ENCODE measurements at regions not wholly inside any gene's neighbourhood (a gene's known extent, or its start where the extent isn't known, plus 50 kb on each side); places are given as distances from the start of the nearest gene placed in this dataset.

- Mint-ChIP-seq H3K36me3 (ENCODE audit: low read depth) (no peaks in the 10 kb centered on the region), H3K9me3 (peaks cover 3% of the 10 kb centered on the region)
- DNase-seq, result no peak
Measured at GRCh38 chr14:66109426-66109825, 376.7 kb upstream of the CCDC196 start.

GRCh38 chr14:66111891-66112290 is 374.3 kb upstream of the CCDC196 start:
- Mint-ChIP-seq H3K27me3 (ENCODE audit: low read depth, poor library complexity) (peaks cover 7% of the 10 kb centered on the region), H3K9me3 (peaks cover 3% of the 10 kb centered on the region), H3K36me3 (ENCODE audit: low read depth) (no peaks in the 10 kb centered on the region), H3K4me1 (peaks cover 15% of the 10 kb centered on the region), H3K4me3 (no peak overlapping the region), H3K27ac (no peak overlapping the region)
- TF ChIP-seq, protein P1, sequence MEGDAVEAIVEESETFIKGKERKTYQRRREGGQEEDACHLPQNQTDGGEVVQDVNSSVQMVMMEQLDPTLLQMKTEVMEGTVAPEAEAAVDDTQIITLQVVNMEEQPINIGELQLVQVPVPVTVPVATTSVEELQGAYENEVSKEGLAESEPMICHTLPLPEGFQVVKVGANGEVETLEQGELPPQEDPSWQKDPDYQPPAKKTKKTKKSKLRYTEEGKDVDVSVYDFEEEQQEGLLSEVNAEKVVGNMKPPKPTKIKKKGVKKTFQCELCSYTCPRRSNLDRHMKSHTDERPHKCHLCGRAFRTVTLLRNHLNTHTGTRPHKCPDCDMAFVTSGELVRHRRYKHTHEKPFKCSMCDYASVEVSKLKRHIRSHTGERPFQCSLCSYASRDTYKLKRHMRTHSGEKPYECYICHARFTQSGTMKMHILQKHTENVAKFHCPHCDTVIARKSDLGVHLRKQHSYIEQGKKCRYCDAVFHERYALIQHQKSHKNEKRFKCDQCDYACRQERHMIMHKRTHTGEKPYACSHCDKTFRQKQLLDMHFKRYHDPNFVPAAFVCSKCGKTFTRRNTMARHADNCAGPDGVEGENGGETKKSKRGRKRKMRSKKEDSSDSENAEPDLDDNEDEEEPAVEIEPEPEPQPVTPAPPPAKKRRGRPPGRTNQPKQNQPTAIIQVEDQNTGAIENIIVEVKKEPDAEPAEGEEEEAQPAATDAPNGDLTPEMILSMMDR (IDR thresholded peaks at IDR 0.05), result no peak
- no peak for DNase-seq

More at GRCh38 chr14:66109426-66109825, 376.7 kb upstream of the CCDC196 start:
- Mint-ChIP-seq H3K27me3 (ENCODE audit: low read depth, poor library complexity) (peaks cover 4% of the 10 kb centered on the region), H3K4me1 (peaks cover 6% of the 10 kb centered on the region), H3K27ac (no peak overlapping the region), H3K4me3 (no peak overlapping the region)
- TF ChIP-seq, protein P1 (IDR thresholded peaks at IDR 0.05), result no peak

DNA sequence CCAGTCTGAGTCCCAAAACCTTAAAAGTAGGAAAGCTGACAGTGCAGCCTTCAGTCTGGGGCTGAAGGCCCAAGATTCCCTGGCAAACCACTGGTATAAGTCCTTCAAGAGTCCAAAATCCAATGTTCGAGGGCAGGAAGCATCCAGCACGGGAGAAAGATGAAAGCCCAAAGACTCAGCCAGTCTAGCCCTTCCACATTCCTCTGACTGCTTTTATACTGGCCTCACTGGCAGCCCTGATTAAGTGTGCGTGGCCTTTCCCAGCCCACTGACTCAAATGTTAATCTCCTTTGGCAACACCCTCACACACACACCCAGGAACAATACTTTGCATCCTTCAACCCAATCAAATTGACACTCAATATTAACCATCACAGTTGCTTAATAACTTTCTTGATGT is 372.1 kb upstream of the CCDC196 start:
- no peak overlapping the region for H3K4me3 Mint-ChIP-seq
- TF ChIP-seq, protein P1 (IDR thresholded peaks at IDR 0.05), result no peak
- no peak overlapping the region for H3K27ac Mint-ChIP-seq
- peaks cover 15% of the 10 kb centered on the region for H3K4me1 Mint-ChIP-seq
- no peaks in the 10 kb centered on the region for H3K36me3 Mint-ChIP-seq (ENCODE audit: low read depth)
- H3K9me3 Mint-ChIP-seq, result peaks cover 3% of the 10 kb centered on the region
- peaks cover 2% of the 10 kb centered on the region for H3K27me3 Mint-ChIP-seq (ENCODE audit: low read depth, poor library complexity)
- no peak for DNase-seq

DNA sequence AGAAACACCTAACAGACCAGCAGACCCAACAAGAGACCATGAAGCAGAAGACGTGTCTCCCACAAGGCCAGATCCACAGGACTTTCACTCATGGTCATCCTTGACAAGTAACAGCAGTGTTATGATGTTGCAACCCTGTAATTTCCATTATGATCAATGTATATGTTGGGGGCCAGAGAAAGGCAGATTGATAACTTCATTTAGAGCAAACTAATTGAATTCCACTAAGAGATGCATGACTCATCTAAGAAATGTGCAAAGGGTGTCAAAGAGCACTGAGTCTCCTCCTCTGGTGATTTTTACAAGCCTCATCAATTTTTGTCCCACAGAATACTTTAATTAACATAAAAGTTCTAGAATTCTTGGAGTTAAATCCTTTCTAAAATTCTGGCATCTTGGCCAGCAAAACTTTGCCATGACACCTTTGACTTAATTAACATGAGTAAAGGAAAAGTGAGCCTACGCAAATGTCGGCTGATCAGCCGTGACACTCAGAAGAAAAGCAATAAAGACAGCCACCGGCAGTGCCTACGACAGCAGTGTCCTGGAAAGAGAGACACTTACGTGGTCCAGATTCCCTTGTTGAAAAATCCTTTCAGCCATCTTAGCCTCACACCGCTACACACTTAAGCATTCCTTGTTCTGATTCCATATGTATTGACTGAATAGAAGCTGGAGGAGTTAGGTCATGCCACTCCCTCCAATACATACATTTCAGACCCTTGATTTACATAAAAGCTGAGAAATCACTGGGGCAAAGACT is 370.2 kb upstream of the CCDC196 start:
- H3K27me3 Mint-ChIP-seq (ENCODE audit: low read depth, poor library complexity), result peaks cover 2% of the 10 kb centered on the region
- no peak overlapping the region for H3K27ac Mint-ChIP-seq
- H3K4me1 Mint-ChIP-seq, result peaks cover 15% of the 10 kb centered on the region
- H3K9me3 Mint-ChIP-seq, result peaks cover 3% of the 10 kb centered on the region
- DNase-seq, result no peak
- TF ChIP-seq, protein P1 (IDR thresholded peaks at IDR 0.05), result no peak
- no peak overlapping the region for H3K4me3 Mint-ChIP-seq
- H3K36me3 Mint-ChIP-seq (ENCODE audit: low read depth), result no peaks in the 10 kb centered on the region

GRCh38 chr14:66116732-66117131 is 369.4 kb upstream of the CCDC196 start:
- peaks cover under 1% of the 10 kb centered on the region for H3K9me3 Mint-ChIP-seq
- peaks cover 15% of the 10 kb centered on the region for H3K4me1 Mint-ChIP-seq
- DNase-seq, result no peak
- H3K4me3 Mint-ChIP-seq, result no peak overlapping the region
- H3K27ac Mint-ChIP-seq, result no peak overlapping the region
- peaks cover 2% of the 10 kb centered on the region for H3K27me3 Mint-ChIP-seq (ENCODE audit: low read depth, poor library complexity)
- H3K36me3 Mint-ChIP-seq (ENCODE audit: low read depth), result no peaks in the 10 kb centered on the region
- TF ChIP-seq, protein P1 (IDR thresholded peaks at IDR 0.05), result no peak

DNA sequence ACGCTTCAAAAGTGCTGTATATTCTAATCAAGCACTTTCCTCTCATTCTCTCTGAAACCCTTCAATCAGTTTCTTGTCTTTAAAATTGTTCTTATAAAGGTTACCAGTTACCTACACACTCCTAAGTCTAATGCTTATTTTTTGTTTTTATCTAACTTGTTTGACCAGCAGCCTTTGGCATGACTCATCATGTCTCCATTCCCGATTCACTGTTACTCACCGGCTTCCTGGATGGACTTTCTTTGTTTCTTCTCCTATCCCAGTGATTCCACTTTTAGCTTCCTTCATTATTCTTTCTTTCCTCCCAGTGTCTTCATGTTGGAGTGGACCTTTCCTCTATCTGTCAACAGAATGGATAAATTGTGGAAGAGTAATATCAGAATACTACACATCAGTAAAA is 368.6 kb upstream of the CCDC196 start:
- DNase-seq, result no peak
- H3K27me3 Mint-ChIP-seq (ENCODE audit: low read depth, poor library complexity), result peaks cover 2% of the 10 kb centered on the region
- no peak overlapping the region for H3K4me3 Mint-ChIP-seq
- H3K9me3 Mint-ChIP-seq, result no peaks in the 10 kb centered on the region
- no peaks in the 10 kb centered on the region for H3K36me3 Mint-ChIP-seq (ENCODE audit: low read depth)
- TF ChIP-seq, protein P1 (IDR thresholded peaks at IDR 0.05), result no peak
- peaks cover 15% of the 10 kb centered on the region for H3K4me1 Mint-ChIP-seq
- no peak overlapping the region for H3K27ac Mint-ChIP-seq
